MM.1S (cell line): ENCODE measurements at regions not wholly inside any gene's neighbourhood (a gene's known extent, or its start where the extent isn't known, plus 50 kb on each side); places are given as distances from the start of the nearest gene placed in this dataset.

Experiments used
- DNase-seq: peaks from one replicate; pipeline ENCODE4 v3.0.0-alpha.2; 2015
- H2AFZ ChIP-seq: fragments of 300-600 bp; sonication (generic); 2 replicates; pipeline ENCODE4 v1.6.0; 2016; ENCODE audit warnings: antibody characterized with exemption, low read length
- H3F3A ChIP-seq: fragments of 300-600 bp; sonication (generic); 2 replicates; pipeline ENCODE4 v1.6.1; 2016; ENCODE audit warnings: mild to moderate bottlenecking, antibody characterized with exemption, low read length, moderate library complexity, mixed read lengths; ENCODE audit not compliant: insufficient read depth
- H3K27ac ChIP-seq: fragments of 300-600 bp; sonication (generic); 2 replicates; pipeline ENCODE4 v1.5.1; 2016; ENCODE audit warnings: mild to moderate bottlenecking, low read length
- H3K27me3 ChIP-seq: fragments of 300-600 bp; sonication (generic); replicated peaks from 2 replicates; pipeline ENCODE4 v1.6.0; 2016; ENCODE audit warnings: low read length; ENCODE audit not compliant: insufficient read depth
- H3K36me3 ChIP-seq: fragments of 300-600 bp; sonication (generic); replicated peaks from 2 replicates; pipeline ENCODE4 v1.6.1; 2016; ENCODE audit warnings: mild to moderate bottlenecking, low read length, mixed read lengths; ENCODE audit not compliant: insufficient read depth
- H3K4me1 ChIP-seq: fragments of 300-600 bp; sonication (generic); 2 replicates; pipeline ENCODE4 v1.6.1; 2016; ENCODE audit warnings: low read length, mixed read lengths
- H3K4me2 ChIP-seq: fragments of 300-600 bp; sonication (generic); 2 replicates; pipeline ENCODE4 v1.6.0; 2016; ENCODE audit warnings: low read depth, low read length
- H3K4me3 ChIP-seq: fragments of 300-600 bp; sonication (generic); 2 replicates; pipeline ENCODE4 v1.5.1; 2016; ENCODE audit warnings: low read length, mixed read lengths
- H3K79me2 ChIP-seq: fragments of 300-600 bp; sonication (generic); 2 replicates; pipeline ENCODE4 v1.6.1; 2016; ENCODE audit warnings: mixed run types, low read length, mixed read lengths
- H3K9ac ChIP-seq: fragments of 300-600 bp; sonication (generic); 2 replicates; pipeline ENCODE4 v1.6.1; 2016; ENCODE audit warnings: low read length, mixed read lengths
- H3K9me2 ChIP-seq: fragments of 300-600 bp; sonication (generic); replicated peaks from 2 replicates; pipeline ENCODE4 v1.6.1; 2016; ENCODE audit warnings: mild to moderate bottlenecking, low read length, mixed read lengths; ENCODE audit not compliant: insufficient read depth
- H3K9me3 ChIP-seq: fragments of 300-600 bp; sonication (generic); replicated peaks from 2 replicates; pipeline ENCODE4 v1.6.1; 2016; ENCODE audit warnings: mild to moderate bottlenecking, low read length, mixed read lengths; ENCODE audit not compliant: insufficient read depth
- H4K20me1 ChIP-seq: fragments of 300-600 bp; sonication (generic); 2 replicates; pipeline ENCODE4 v1.6.1; 2016; ENCODE audit warnings: mild to moderate bottlenecking, low read length, moderate library complexity, mixed read lengths; ENCODE audit not compliant: insufficient read depth
- CTCF ChIP-seq: fragments of 300-600 bp; sonication (generic); IDR thresholded peaks from 2 replicates; pipeline ENCODE4 v1.5.1; 2016; ENCODE audit warnings: antibody characterized with exemption, low read length, mixed read lengths
- EZH2 ChIP-seq: fragments of 300-600 bp; sonication (generic); optimal IDR thresholded peaks from 2 replicates; pipeline ENCODE3; 2017; ENCODE audit warnings: low read depth, mild to moderate bottlenecking, antibody characterized with exemption, low read length, mixed read lengths
- EZH2phosphoT487 ChIP-seq: fragments of 300-600 bp; sonication (generic); IDR thresholded peaks from 2 replicates; pipeline ENCODE4 v1.6.1; 2018; ENCODE audit warnings: antibody characterized with exemption, low read length

- H2AFZ ChIP-seq: no peak overlapping the region
Measured at GRCh38 chr9:99509065-99509745, 287.1 kb downstream of the SEC61B start.

GRCh38 chr9:99509900-99510535 lies 287.9 kb downstream of the SEC61B start:
- H3K4me3 ChIP-seq: no peak overlapping the region
- TF ChIP-seq EZH2 (no peak), CTCF (no peak), EZH2phosphoT487 (no peak)
- no peaks in the 10 kb centered on the region for H3K79me2 ChIP-seq
- no peak overlapping the region for H3K4me2 ChIP-seq
- no peaks in the 10 kb centered on the region for H3K9me3 ChIP-seq
- no peak for DNase-seq
- H3K27me3 ChIP-seq: no peaks in the 10 kb centered on the region
- H2AFZ ChIP-seq: no peak overlapping the region
- H3K9ac ChIP-seq: no peak overlapping the region
- no peak overlapping the region for H3K27ac ChIP-seq
- no peaks in the 10 kb centered on the region for H4K20me1 ChIP-seq
- H3K9me2 ChIP-seq: no peaks in the 10 kb centered on the region
- H3K36me3 ChIP-seq: no peaks in the 10 kb centered on the region
- H3K4me1 ChIP-seq: peaks cover 10% of the 10 kb centered on the region
- H3F3A ChIP-seq: no peaks in the 10 kb centered on the region

More at GRCh38 chr9:99509065-99509745, 287.1 kb downstream of the SEC61B start:
- TF ChIP-seq EZH2phosphoT487: no peak
- TF ChIP-seq CTCF: no peak
- TF ChIP-seq EZH2: no peak
- no peak for DNase-seq
- no peak overlapping the region for H3K4me3 ChIP-seq
- H3K27ac ChIP-seq: no peak overlapping the region
- no peaks in the 10 kb centered on the region for H4K20me1 ChIP-seq
- peaks cover 8% of the 10 kb centered on the region for H3K4me1 ChIP-seq
- no peaks in the 10 kb centered on the region for H3K9me3 ChIP-seq
- no peaks in the 10 kb centered on the region for H3K27me3 ChIP-seq
- no peak overlapping the region for H3K4me2 ChIP-seq
- no peaks in the 10 kb centered on the region for H3K36me3 ChIP-seq
- no peaks in the 10 kb centered on the region for H3K79me2 ChIP-seq
- no peak overlapping the region for H3K9ac ChIP-seq
- no peaks in the 10 kb centered on the region for H3K9me2 ChIP-seq
- no peaks in the 10 kb centered on the region for H3F3A ChIP-seq

GRCh38 chr9:99511723-99512122 lies 289.6 kb downstream of the SEC61B start:
- no peaks in the 10 kb centered on the region for H3K9me2 ChIP-seq
- H3K79me2 ChIP-seq: no peaks in the 10 kb centered on the region
- H3K9me3 ChIP-seq: no peaks in the 10 kb centered on the region
- H3K4me2 ChIP-seq: no peak overlapping the region
- no peak overlapping the region for H3K4me3 ChIP-seq
- H3F3A ChIP-seq: no peaks in the 10 kb centered on the region; the same call in 1 of the 2 replicates
- H4K20me1 ChIP-seq: no peaks in the 10 kb centered on the region
- DNase-seq: no peak
- TF ChIP-seq EZH2: no peak
- TF ChIP-seq EZH2phosphoT487: no peak
- no peak for TF ChIP-seq CTCF
- no peaks in the 10 kb centered on the region for H3K27me3 ChIP-seq
- no peak overlapping the region for H3K27ac ChIP-seq
- no peak overlapping the region for H3K9ac ChIP-seq
- H3K36me3 ChIP-seq: no peaks in the 10 kb centered on the region
- H3K4me1 ChIP-seq: peaks cover 18% of the 10 kb centered on the region
- H2AFZ ChIP-seq: no peak overlapping the region
